Progenitor cell of endocrine pancreas (in vitro differentiated cells): ENCODE measurements at regions not wholly inside any gene's neighbourhood (a gene's known extent, or its start where the extent isn't known, plus 50 kb on each side); places are given as distances from the start of the nearest gene placed in this dataset.
A peak's percentile ranks its signal among the peaks of the same experiment; 100 is the strongest.
"Not testable (repeated sequence)": the region's sequence is repeated elsewhere in the genome, so short reads cannot be mapped to it uniquely, and the experiment has no call there.

Source experiments
- DNase-seq: peaks from one replicate; pipeline ENCODE4 v3.0.0; 2021; ENCODE audit warnings: low spot score; ENCODE audit not compliant: unreplicated experiment
- H3K27ac Mint-ChIP-seq: 2 replicates; pipeline ENCODE4 v1.8.0; 2021; ENCODE audit warnings: mild to moderate bottlenecking, moderate library complexity, mixed read lengths
- H3K27me3 Mint-ChIP-seq: 2 replicates; pipeline ENCODE4 v1.8.0; 2021; ENCODE audit warnings: mixed read lengths
- H3K36me3 Mint-ChIP-seq: 2 replicates; pipeline ENCODE4 v1.8.0; 2022; ENCODE audit warnings: mixed read lengths; ENCODE audit not compliant: insufficient read depth
- H3K4me1 Mint-ChIP-seq: 2 replicates; pipeline ENCODE4 v1.8.0; 2021; ENCODE audit warnings: low read depth, mixed read lengths
- H3K4me3 Mint-ChIP-seq: 2 replicates; pipeline ENCODE4 v1.8.0; 2021; ENCODE audit warnings: low read depth, mild to moderate bottlenecking, moderate library complexity, mixed read lengths
- H3K9me3 Mint-ChIP-seq: 2 replicates; pipeline ENCODE4 v1.8.0; 2021; ENCODE audit warnings: low read depth, mixed read lengths
- CTCF ChIP-seq: fragments of 200-600 bp; sonication (generic); IDR thresholded peaks from one replicate; pipeline ENCODE4 v1.5.0; 2021; ENCODE audit warnings: antibody characterized with exemption, mild to moderate bottlenecking; ENCODE audit not compliant: unreplicated experiment

- H3K36me3 Mint-ChIP-seq, H3K27me3 Mint-ChIP-seq, H3K4me1 Mint-ChIP-seq, H3K9me3 Mint-ChIP-seq, H3K27ac Mint-ChIP-seq, DNase-seq: not testable (repeated sequence)
- H3K4me3 Mint-ChIP-seq = peak overlapping the region; percentile 80
Measured at GRCh38 chr13:24967970-24968369, 128.0 kb upstream of the PABPC3 start.

GRCh38 chr13:24968416-24968815, 127.5 kb upstream of the PABPC3 start:
- H3K36me3 Mint-ChIP-seq, DNase-seq, H3K4me1 Mint-ChIP-seq, H3K9me3 Mint-ChIP-seq, H3K27me3 Mint-ChIP-seq, H3K27ac Mint-ChIP-seq: not testable (repeated sequence)
- peak overlapping the region; percentile 80 for H3K4me3 Mint-ChIP-seq
- peak; percentile 59 for TF ChIP-seq CTCF

GRCh38 chr13:24973102-24973501, 122.8 kb upstream of the PABPC3 start:
- not testable (repeated sequence) for H3K36me3 Mint-ChIP-seq, DNase-seq, H3K27ac Mint-ChIP-seq, H3K4me3 Mint-ChIP-seq, H3K27me3 Mint-ChIP-seq, H3K4me1 Mint-ChIP-seq
- peaks cover 12% of the 10 kb centered on the region for H3K9me3 Mint-ChIP-seq

GRCh38 chr13:24981181-24981803, 114.6 kb upstream of the PABPC3 start:
- H3K4me3 Mint-ChIP-seq, H3K27ac Mint-ChIP-seq, H3K36me3 Mint-ChIP-seq, DNase-seq, H3K9me3 Mint-ChIP-seq, H3K4me1 Mint-ChIP-seq: not testable (repeated sequence)
- H3K27me3 Mint-ChIP-seq = peaks cover 22% of the 10 kb centered on the region

GRCh38 chr13:24982333-24982999, 113.5 kb upstream of the PABPC3 start:
- DNase-seq = no peak
- Mint-ChIP-seq H3K27me3 (peaks cover 32% of the 10 kb centered on the region), H3K36me3 (no peaks in the 10 kb centered on the region), H3K9me3 (no peaks in the 10 kb centered on the region), H3K4me3 (no peak overlapping the region), H3K4me1 (no peaks in the 10 kb centered on the region), H3K27ac (peak overlapping the region; percentile 49)
- TF ChIP-seq CTCF = no peak

GRCh38 chr13:24983094-24983493, 112.8 kb upstream of the PABPC3 start:
- Mint-ChIP-seq H3K4me3 (no peak overlapping the region), H3K27me3 (peaks cover 36% of the 10 kb centered on the region), H3K4me1 (no peaks in the 10 kb centered on the region), H3K36me3 (no peaks in the 10 kb centered on the region), H3K9me3 (no peaks in the 10 kb centered on the region), H3K27ac (no peak overlapping the region)
- no peak for DNase-seq
- no peak for TF ChIP-seq CTCF

GRCh38 chr13:24984134-24984533, 111.8 kb upstream of the PABPC3 start:
- no peak overlapping the region for H3K4me3 Mint-ChIP-seq
- H3K9me3 Mint-ChIP-seq = no peaks in the 10 kb centered on the region
- H3K27me3 Mint-ChIP-seq = peaks cover 44% of the 10 kb centered on the region
- H3K4me1 Mint-ChIP-seq = no peaks in the 10 kb centered on the region
- no peaks in the 10 kb centered on the region for H3K36me3 Mint-ChIP-seq
- H3K27ac Mint-ChIP-seq = no peak overlapping the region
- no peak for DNase-seq
- no peak for TF ChIP-seq CTCF
